ENCODE measurements at regions not wholly inside any gene's neighbourhood (a gene's known extent, or its start where the extent isn't known, plus 50 kb on each side); places are given as distances from the start of the nearest gene placed in this dataset.
"Not testable (repeated sequence)": the region's sequence is repeated elsewhere in the genome, so short reads cannot be mapped to it uniquely, and the experiment has no call there.

GRCh38 chrX:56029188-56029587 lies 203.0 kb upstream of the KLF8 start:
- DNase-seq, result no peak
- no peaks in the 10 kb centered on the region for H3K9me3 ChIP-seq
- H3K27me3 ChIP-seq, result no peaks in the 10 kb centered on the region
- no peak overlapping the region for H3K4me3 ChIP-seq
- no peaks in the 10 kb centered on the region for H3K36me3 ChIP-seq
- H3K27ac ChIP-seq, result no peak overlapping the region
- no peak for TF ChIP-seq POLR2A (IDR thresholded peaks at IDR 0.05)
- no peak for TF ChIP-seq CTCF (IDR thresholded peaks at IDR 0.05)
- H3K4me1 ChIP-seq, result no peaks in the 10 kb centered on the region

- no peaks in the 10 kb centered on the region for H3K9me3 ChIP-seq
- H3K27me3 ChIP-seq, result no peaks in the 10 kb centered on the region
- H3K27ac ChIP-seq, result no peak overlapping the region
- H3K4me1 ChIP-seq, result no peaks in the 10 kb centered on the region
- H3K36me3 ChIP-seq, result no peaks in the 10 kb centered on the region
- TF ChIP-seq POLR2A (IDR thresholded peaks at IDR 0.05) (no peak), CTCF (IDR thresholded peaks at IDR 0.05) (no peak)
- DNase-seq, result no peak
- H3K4me3 ChIP-seq, result no peak overlapping the region
Measured at GRCh38 chrX:56029691-56030090, 202.5 kb upstream of the KLF8 start.

- H3K4me1 ChIP-seq, result no peaks in the 10 kb centered on the region
- no peaks in the 10 kb centered on the region for H3K9me3 ChIP-seq
- no peaks in the 10 kb centered on the region for H3K36me3 ChIP-seq
- TF ChIP-seq POLR2A (IDR thresholded peaks at IDR 0.05) (no peak), CTCF (IDR thresholded peaks at IDR 0.05) (no peak)
- no peak for DNase-seq
- H3K4me3 ChIP-seq, result no peak overlapping the region
- no peaks in the 10 kb centered on the region for H3K27me3 ChIP-seq
- no peak overlapping the region for H3K27ac ChIP-seq
Measured at GRCh38 chrX:56031409-56031808, 200.7 kb upstream of the KLF8 start.

GRCh38 chrX:56033495-56034180 lies 198.5 kb upstream of the KLF8 start:
- no peak for TF ChIP-seq CTCF (IDR thresholded peaks at IDR 0.05)
- no peak for TF ChIP-seq POLR2A (IDR thresholded peaks at IDR 0.05)
- H3K4me1 ChIP-seq, result no peaks in the 10 kb centered on the region

GRCh38 chrX:56052673-56053330 lies 179.4 kb upstream of the KLF8 start:
- not testable (repeated sequence) for H3K9me3 ChIP-seq, H3K27ac ChIP-seq, H3K4me3 ChIP-seq, H3K27me3 ChIP-seq, DNase-seq, H3K36me3 ChIP-seq, H3K4me1 ChIP-seq

More at GRCh38 chrX:56033495-56034180, 198.5 kb upstream of the KLF8 start:
- Histone ChIP-seq H3K27ac (no peak overlapping the region), H3K9me3 (no peaks in the 10 kb centered on the region), H3K27me3 (no peaks in the 10 kb centered on the region), H3K4me3 (no peak overlapping the region), H3K36me3 (no peaks in the 10 kb centered on the region)
- DNase-seq, result no peak

GRCh38 chrX:56057325-56057724 lies 174.8 kb upstream of the KLF8 start:
- Histone ChIP-seq H3K36me3 (no peaks in the 10 kb centered on the region), H3K27ac (no peak overlapping the region), H3K4me3 (no peak overlapping the region), H3K4me1 (no peaks in the 10 kb centered on the region), H3K9me3 (no peaks in the 10 kb centered on the region), H3K27me3 (no peaks in the 10 kb centered on the region)
- no peak for TF ChIP-seq CTCF (IDR thresholded peaks at IDR 0.05)
- no peak for TF ChIP-seq POLR2A (IDR thresholded peaks at IDR 0.05)
- no peak for DNase-seq

Data from Peyer's patch (tissue), 4 donors.